HG03432 (cell line): ENCODE measurements at regions not wholly inside any gene's neighbourhood (a gene's known extent, or its start where the extent isn't known, plus 50 kb on each side); places are given as distances from the start of the nearest gene placed in this dataset.

Experiments used
- ATAC-seq: cut with Tn5 transposase; IDR thresholded peaks from one replicate; pipeline ENCODE4 v1.9.1; 2021; ENCODE audit warnings: mild to moderate bottlenecking, moderate library complexity; ENCODE audit not compliant: unreplicated experiment

GRCh38 chr15:62625429-62626033 lies 417.0 kb upstream of the TPM1 start:
- ATAC-seq: no peak

- no peak for ATAC-seq
Observed at GRCh38 chr15:62626903-62627302, 415.6 kb upstream of the TPM1 start.

- ATAC-seq: no peak
Observed at GRCh38 chr15:62631076-62631724, 411.3 kb upstream of the TPM1 start.

- ATAC-seq: no peak
Observed at GRCh38 chr15:62636823-62637573, 405.5 kb upstream of the TPM1 start.

GRCh38 chr15:62637574-62637897 lies 405.0 kb upstream of the TPM1 start:
- ATAC-seq: no peak

- ATAC-seq: no peak
Observed at GRCh38 chr15:62637950-62638619, 404.5 kb upstream of the TPM1 start.

GRCh38 chr15:62639432-62639831 lies 403.1 kb upstream of the TPM1 start:
- no peak for ATAC-seq

GRCh38 chr15:62639906-62640605 lies 402.5 kb upstream of the TPM1 start:
- ATAC-seq: no peak

GRCh38 chr15:62641825-62642224 lies 400.7 kb upstream of the TPM1 start:
- ATAC-seq: no peak

- no peak for ATAC-seq
Observed at GRCh38 chr15:62643572-62643971, 399.0 kb upstream of the TPM1 start.

- no peak for ATAC-seq
Observed at GRCh38 chr15:62644216-62644888, 398.2 kb upstream of the TPM1 start.

- ATAC-seq: no peak
Observed at GRCh38 chr15:62644889-62645742, 397.4 kb upstream of the TPM1 start.

GRCh38 chr15:62647202-62647842 lies 395.2 kb upstream of the TPM1 start:
- ATAC-seq: no peak

- no peak for ATAC-seq
Observed at GRCh38 chr15:62647843-62648505, 394.6 kb upstream of the TPM1 start.

GRCh38 chr15:62648954-62649353 lies 393.6 kb upstream of the TPM1 start:
- ATAC-seq: no peak

- ATAC-seq: peak; percentile 90
Observed at GRCh38 chr15:62649793-62650420, 392.6 kb upstream of the TPM1 start.

- no peak for ATAC-seq
Observed at GRCh38 chr15:62653122-62653521, 389.4 kb upstream of the TPM1 start.

- no peak for ATAC-seq
Observed at GRCh38 chr15:62656071-62656470, 386.5 kb upstream of the TPM1 start.
